Fibroblast of mammary gland (primary cell): ENCODE measurements at regions not wholly inside any gene's neighbourhood (a gene's known extent, or its start where the extent isn't known, plus 50 kb on each side); places are given as distances from the start of the nearest gene placed in this dataset.

Experiments
- DNase-seq: peaks from one replicate; pipeline ENCODE4 v3.0.0-alpha.2; 2010; ENCODE audit warnings: low read depth
- H3K4me3 ChIP-seq: 2 replicates; pipeline ENCODE4 v1.5.1; 2011; ENCODE audit warnings: low read depth, mild to moderate bottlenecking, low read length, moderate library complexity; ENCODE audit not compliant: control insufficient read depth
- CTCF ChIP-seq: conservative IDR thresholded peaks from 2 replicates; pipeline ENCODE4 v1.5.1; 2011; ENCODE audit warnings: low read depth, low read length, inconsistent platforms; ENCODE audit not compliant: control insufficient read depth, insufficient read depth

- no peak overlapping the region for H3K4me3 ChIP-seq
- peak; percentile 57 for DNase-seq
- no peak for TF ChIP-seq CTCF
Observed at GRCh38 chr2:220555961-220556630, 928.7 kb downstream of the SLC4A3 start.

- DNase-seq = peak; percentile 53
- no peak for TF ChIP-seq CTCF
- H3K4me3 ChIP-seq = no peak overlapping the region
Observed at GRCh38 chr2:220556658-220557057, 929.2 kb downstream of the SLC4A3 start.

- no peak overlapping the region for H3K4me3 ChIP-seq
- DNase-seq = no peak
- no peak for TF ChIP-seq CTCF
Observed at GRCh38 chr2:220560192-220560591, 932.8 kb downstream of the SLC4A3 start.

- DNase-seq = no peak
- no peak for TF ChIP-seq CTCF
- H3K4me3 ChIP-seq = no peak overlapping the region
Observed at GRCh38 chr2:220562375-220563140, 935.1 kb downstream of the SLC4A3 start.

GRCh38 chr2:220568296-220568695, 940.9 kb downstream of the SLC4A3 start:
- TF ChIP-seq CTCF = no peak
- no peak overlapping the region for H3K4me3 ChIP-seq
- no peak for DNase-seq

GRCh38 chr2:220569112-220569897, 941.9 kb downstream of the SLC4A3 start:
- no peak for DNase-seq
- H3K4me3 ChIP-seq = no peak overlapping the region
- TF ChIP-seq CTCF = no peak
